Uterus (tissue), 2 donors: ENCODE measurements at regions not wholly inside any gene's neighbourhood (a gene's known extent, or its start where the extent isn't known, plus 50 kb on each side); places are given as distances from the start of the nearest gene placed in this dataset.

Experiments
- CTCF ChIP-seq, 4 experiments: fragments of 200-600 bp in 2 of 4; fragments of 450-650 bp in 2 of 4; sonication (generic) in 2 of 4; IDR thresholded peaks; one replicate each; pipeline ENCODE4 v1.5.1; 2016 to 2019; ENCODE audit warnings: antibody characterized with exemption in 4 of 4, mild to moderate bottlenecking in 2 of 4, moderate library complexity in 1 of 4
- POLR2A ChIP-seq, 2 donors: fragments of 450-650 bp; IDR thresholded peaks; one replicate each; pipeline ENCODE4 v1.6.1; 2016; ENCODE audit warnings: antibody characterized with exemption in 2 of 2, mild to moderate bottlenecking in 1 of 2, moderate library complexity in 1 of 2

GRCh38 chr14:83425706-83426105 is 1892.1 kb upstream of the SEL1L start:
- no peak for TF ChIP-seq POLR2A (IDR thresholded peaks at IDR 0.05)
- no peak for TF ChIP-seq CTCF (IDR thresholded peaks at IDR 0.05)
